DMS114 treated with DMSO at 0.1 percent for 48 hours (cell line): ENCODE measurements at regions not wholly inside any gene's neighbourhood (a gene's known extent, or its start where the extent isn't known, plus 50 kb on each side); places are given as distances from the start of the nearest gene placed in this dataset.
A peak's percentile ranks its signal among the peaks of the same experiment; 100 is the strongest.

ENCODE experiments used
- DNase-seq: peaks from one replicate; lab custom pipeline; 2025; ENCODE audit not compliant: unreplicated experiment; lab: John Stamatoyannopoulos, UW

DNA sequence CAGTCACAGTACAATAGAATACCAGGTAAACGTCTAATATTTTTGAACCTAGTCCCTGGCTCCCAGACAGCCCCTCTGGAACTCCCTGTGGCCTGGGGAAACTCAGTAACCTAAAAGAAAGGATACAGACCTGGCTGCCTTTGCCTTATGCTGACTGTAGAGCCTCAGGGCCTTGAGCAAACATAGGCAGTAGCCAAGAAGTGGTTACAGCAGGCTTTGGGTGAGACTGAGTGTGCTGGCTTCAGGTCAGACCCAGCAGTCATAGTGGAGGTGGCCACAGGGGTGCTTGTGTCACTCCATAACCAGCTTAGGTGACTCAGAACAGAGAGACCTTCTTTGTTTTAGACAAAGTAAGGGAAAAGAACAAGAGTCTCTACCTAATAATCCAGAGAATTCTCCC is 141.8 kb upstream of the PRDX4 start:
- no peak for DNase-seq

DNA sequence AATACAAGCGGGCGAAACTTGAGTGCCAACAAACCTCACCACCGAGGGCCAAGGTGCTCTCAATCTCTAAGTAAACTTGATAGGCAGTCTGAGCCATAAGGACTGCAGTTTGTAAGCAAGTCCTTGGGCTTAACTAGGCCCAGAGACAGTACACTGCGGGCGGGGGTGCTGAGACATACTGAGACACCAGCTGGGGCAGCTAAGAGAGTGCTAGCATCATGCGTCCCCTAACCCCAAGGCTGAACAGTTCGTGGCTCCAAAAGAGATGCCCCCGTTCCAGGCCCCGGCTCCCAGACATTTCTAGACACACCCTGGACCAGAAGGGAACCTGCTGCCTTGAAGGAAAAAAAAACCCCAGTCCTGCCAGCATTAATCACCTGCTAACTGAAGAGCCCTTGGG is 126.8 kb upstream of the PRDX4 start:
- no peak for DNase-seq

DNA sequence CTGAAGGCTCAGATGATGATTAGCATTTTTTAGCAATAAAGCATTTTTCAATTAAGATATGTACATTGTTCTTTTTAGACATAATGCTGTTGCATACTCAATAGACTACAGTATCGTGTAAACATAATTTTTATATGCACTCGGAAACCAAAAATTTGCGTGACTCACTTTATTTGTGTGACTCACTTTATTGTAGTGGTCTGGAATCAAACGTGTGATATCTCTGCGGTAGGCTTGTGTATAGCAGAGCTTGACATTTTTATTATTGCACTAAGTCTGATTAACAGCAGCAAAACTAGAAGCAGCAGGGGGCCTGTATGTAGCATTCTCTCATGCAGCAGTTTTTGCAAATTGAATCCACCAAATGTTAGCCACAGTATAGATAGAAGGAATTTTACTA is 119.1 kb upstream of the PRDX4 start:
- DNase-seq, result no peak

DNA sequence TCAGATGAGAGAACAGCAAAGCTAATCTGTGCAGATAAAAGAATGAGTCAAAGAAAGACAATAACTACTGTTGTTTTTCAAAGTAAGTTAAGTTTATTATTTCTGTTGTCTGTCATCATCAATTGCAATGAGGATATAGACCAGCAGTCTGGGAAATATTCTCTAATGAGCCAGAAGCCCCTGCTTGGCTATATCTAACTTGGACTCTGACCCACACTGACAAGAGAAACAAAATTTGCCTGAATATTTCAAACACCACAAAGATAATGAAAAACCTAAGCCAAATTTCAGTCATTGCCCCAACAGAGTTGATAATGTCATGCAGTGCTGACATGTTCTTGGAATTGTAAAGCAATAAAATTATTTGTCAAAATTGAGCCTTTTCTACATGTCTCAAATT is 115.0 kb upstream of the PRDX4 start:
- no peak for DNase-seq

DNA sequence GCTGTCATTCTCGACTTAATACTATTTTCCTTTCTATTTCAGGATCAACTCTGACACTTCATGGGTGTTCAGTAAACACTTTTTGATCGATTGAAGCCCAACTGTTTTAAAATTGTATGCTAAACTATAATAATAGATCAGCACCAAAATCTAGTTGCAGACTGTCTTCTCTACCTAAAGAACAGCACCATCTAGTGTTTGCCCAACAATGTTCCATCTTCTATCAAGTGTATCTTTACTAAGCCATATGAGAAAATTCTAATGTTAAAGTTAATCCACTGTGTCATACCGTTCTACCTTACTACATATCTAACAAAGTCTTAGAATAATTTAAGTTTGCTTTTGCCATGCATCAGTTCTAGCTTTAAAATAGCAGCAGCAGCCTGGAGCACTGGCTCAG is 113.0 kb upstream of the PRDX4 start:
- DNase-seq, result peak; percentile 31

DNA sequence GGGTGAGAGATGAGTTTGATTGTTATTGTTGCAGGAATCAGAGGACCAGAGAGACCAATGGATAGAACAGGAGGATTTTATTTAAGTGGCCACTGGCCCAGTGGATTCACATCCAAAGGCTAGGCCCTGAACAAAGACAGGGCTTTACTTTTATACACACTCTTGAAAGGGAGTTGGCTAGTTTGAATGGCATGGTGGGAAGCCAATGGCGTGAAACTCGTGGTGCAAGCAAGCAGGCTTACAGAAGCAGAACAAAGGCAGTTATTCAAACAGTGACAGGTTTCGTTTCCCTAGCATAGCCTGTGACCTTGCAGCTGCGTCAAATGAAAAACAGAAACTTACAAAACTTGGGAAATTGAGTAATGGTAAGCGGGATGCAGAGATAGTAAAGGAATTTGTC is 110.2 kb upstream of the PRDX4 start:
- DNase-seq, result no peak

DNA sequence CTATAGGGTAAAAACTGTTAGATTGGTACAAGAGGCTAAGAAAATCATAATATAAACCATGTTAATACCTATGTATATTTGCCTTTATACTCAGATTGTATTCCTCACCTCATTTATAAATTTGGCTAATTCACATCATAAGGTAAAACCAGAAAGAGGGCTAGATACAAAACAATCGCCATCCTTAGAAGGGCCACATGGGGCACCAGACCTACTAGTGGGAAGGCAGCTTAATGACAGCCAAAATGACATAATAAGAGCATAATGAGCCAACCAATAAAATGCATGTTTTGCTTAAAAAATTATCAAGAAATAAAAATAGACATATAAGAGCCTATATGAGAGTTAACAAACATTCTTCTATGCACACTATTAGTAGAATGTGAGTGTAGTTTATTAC is 107.3 kb upstream of the PRDX4 start:
- no peak for DNase-seq

DNA sequence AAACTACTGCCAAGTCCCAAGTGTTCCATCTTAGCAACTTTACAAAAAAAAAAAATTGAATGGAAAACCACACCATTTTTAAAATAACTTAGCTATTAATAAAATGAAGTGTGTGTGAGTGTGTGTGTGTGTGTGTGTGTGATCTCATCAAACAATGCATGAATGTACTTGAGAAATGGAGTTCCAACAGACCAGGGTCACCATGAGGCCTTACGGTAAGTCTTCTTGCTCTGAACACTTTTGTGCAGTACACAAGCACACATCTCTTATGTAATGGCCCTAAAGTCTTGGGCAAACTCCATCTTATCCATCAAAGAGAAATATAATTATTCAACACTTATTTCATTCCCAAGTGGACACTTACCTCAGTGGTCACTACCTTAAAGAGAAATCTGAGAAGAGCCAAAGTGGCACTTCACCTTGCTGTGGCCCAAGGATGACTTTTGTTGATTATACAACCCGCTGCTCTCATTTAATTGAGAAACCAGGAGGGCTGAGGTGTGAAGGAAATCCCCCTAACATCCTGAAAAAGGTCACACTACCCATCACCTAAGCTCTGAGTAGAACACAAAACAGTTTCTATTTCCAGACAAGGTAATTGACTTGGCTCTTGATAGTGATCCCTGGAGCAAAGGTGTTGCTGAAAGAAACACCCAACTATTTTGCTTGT is 96.5 kb upstream of the PRDX4 start:
- no peak for DNase-seq

DNA sequence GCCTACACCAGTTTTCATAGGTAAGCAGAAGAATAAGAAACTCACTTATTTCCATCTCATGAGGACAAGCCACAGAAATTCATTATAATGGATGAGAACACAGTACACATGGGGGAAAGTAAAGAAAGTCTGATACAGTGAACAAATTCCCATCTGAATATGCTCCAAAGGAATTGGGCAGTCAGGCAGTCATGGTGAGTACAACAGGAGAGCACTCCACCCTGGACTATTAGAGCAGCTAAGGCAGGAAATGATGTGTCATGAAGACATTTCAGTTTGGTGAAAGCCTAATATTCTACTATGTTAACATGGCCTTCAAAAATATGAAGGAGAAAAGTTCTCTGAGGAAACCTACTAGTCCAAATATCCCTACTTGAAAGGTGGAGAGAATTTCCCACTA is 92.0 kb upstream of the PRDX4 start:
- DNase-seq, result no peak

DNA sequence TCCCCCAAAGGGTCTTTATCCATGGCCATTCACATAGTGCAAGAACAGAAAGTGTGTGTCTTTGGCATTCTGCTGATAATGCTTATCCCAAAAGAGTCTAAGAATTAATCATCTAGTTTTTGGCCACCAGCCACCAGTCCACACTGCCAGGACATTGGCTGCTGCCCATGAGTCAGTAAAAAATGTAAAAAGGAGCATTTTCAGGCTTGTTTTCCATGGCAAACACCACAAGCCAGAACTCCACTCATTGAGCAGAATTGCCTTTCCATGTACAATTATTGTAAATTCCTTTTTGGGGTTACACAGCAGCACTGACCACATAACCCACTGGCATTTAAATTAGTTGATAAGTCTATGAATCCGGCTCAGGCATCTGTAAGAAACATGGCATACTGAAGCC is 89.2 kb upstream of the PRDX4 start:
- no peak for DNase-seq

DNA sequence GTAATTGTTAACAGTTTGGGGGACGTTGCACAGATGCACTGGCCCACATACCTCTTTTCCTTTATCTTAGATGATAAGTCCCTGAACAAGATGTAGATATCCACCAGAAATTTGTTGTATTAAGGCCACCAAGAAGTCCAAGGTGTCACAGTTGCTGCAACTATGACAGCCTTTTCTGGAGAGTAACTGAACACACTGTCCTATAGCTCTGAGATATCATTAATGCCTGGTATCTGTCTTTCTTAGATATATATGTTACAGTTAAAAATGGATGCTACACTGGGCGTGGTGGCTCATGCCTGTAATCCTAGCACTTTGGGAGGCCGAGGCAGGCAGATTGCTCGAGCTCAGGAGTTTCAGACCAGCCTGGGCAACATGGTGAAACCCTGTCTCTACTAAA is 77.8 kb upstream of the PRDX4 start:
- no peak for DNase-seq

DNA sequence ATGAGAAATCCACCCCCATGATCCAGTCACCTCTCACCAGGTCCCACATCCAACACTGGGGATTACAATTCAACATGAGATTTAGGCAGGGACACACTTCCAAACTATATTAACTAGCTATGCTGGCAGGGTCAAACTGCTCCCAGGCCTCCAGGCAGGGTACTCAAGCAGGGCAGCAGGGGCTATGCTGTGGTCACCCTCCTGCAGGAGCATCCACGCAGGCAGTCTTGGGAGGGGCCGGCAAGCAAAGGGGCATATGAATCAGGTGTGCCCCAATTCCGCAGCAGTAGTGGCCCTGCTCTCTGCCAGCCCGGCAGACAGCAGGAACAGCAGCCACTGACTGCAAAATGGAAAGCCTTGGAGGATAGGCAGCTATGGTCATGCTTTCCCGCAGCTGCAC is 74.6 kb upstream of the PRDX4 start:
- DNase-seq, result no peak

DNA sequence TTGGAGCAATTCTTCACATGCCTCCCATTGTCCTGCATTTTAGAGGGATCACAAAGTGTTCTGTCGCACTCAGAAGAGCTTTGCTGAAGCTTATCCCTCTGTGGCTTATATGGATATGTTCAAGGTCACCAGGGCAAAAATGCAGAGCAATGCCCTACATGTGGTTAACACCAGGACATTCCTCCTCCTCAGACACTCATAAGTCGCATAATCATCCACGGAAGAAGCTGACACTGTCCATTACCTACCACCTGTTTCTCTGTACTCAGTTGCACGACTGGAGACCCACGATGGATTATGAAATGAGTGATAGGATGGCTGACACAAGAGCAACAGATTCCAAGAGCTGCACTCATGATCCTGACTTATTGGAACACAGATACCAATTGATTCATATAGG is 68.7 kb upstream of the PRDX4 start:
- DNase-seq, result no peak

DNA sequence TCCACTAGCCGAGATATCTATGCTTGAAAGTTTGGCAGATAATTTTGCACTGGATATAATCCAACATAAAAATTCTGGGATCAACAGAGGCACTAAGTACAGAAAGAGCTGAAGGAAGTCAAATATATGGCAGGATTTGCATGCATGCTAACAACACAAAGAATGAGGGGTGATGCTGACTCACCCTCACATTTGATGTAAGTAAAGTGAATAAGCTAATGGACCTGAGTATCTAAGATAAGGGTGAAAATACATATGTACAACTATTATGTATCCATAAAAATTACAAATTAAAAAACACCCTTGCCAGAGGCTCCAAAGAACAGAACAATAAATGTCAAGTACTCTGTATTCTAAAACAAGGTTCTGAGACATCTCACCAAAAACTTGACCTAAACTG is 63.8 kb upstream of the PRDX4 start:
- DNase-seq, result no peak

DNA sequence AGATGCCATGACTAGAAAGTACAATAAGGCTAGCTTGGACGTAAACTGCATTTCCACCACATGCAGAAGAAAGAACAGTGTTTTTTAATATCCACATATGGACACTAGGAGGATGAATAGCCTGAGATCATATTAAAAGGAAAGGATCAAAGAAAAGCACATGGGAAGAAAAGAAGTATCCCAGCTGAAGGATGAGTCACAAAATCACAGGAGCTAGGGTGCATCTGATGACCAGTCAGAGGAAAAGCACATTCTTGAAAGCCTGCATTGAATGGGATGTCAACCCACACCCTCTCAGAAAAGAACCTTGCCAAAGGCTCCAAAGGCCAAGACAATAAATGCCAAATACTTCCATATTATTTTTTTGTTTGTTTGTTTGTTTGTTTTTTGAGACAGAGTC is 56.8 kb upstream of the PRDX4 start:
- no peak for DNase-seq

DNA sequence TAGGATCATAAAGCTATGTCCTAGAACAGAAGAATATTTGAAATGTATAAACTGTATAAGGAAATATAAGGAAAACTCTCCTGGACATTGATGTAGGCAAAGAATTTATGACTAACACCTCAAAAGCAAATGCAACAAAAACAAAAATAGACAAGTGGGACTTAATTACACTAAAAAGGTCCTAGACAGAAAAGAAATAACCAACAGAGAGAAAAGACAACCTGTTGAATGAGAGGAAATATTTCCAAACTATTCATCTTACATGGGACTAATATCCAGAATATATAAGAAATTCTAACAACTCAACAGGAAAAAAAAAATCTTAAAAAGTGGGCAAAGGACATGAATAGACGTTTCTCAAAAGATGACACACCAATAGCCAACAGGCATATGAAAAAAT is 54.4 kb upstream of the PRDX4 start:
- no peak for DNase-seq

DNA sequence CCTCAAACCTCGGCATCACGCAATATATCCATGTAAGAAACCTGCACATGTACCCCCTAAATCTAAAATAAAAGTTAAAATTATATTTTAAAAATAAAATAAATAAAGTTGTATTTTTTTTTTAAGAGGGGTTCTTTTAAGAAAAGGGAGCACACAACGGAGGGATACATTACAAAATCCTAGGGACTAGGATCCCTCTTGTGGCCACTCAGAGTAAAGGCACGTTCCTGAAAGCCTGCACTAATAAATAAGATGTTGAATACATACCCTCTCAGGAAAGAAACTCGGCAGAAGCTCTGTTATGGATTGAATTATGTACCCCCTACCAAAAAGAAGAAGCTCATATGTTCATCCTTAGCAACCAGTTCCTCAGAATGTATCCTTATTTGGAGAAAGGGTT is 50.9 kb upstream of the PRDX4 start:
- DNase-seq, result peak; percentile 30
